ENCODE measurements at regions not wholly inside any gene's neighbourhood (a gene's known extent, or its start where the extent isn't known, plus 50 kb on each side); places are given as distances from the start of the nearest gene placed in this dataset.

- Histone ChIP-seq H3K9me3 (no peaks in the 10 kb centered on the region), H3K36me3 (no peaks in the 10 kb centered on the region), H3K27me3 (no peaks in the 10 kb centered on the region), H3K27ac (no peak overlapping the region), H3K4me3 (replicated peaks in 1 of 3) (no peak overlapping the region), H3K4me1 (no peaks in the 10 kb centered on the region)
- no peak for DNase-seq
- intact Hi-C loops (cut with DNase I) = no loop called here
- TF ChIP-seq POLR2A (IDR thresholded peaks at IDR 0.05) (no peak), CTCF (IDR thresholded peaks at IDR 0.05) (no peak)
- 40 to 62% methylated on average over 2 of the region's 2 CpGs for WGBS, 2 donors
Observed at GRCh38 chr5:23612701-23613100, 105.3 kb downstream of the PRDM9 start.

DNA sequence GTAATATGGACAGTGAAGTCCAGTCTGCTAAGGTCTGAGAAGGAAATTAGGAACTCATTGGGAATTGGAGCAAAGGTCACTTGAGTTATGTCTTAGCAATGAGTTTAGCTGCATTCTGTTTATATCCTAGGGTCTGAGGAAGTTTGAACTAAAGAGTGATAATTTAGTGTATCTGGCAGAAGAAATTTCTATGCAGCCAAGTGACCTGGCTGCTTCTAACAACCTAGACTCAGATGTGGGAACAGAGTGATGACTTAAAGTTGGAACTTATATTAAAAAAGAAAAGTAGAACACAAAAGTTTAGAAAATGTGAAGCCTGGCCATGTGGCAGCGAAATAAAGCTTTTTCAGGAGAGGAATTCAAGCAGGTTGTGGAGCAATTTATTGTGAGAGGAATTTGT lies 106.2 kb downstream of the PRDM9 start:
- Histone ChIP-seq H3K9me3 (no peaks in the 10 kb centered on the region), H3K27ac (no peak overlapping the region), H3K27me3 (no peaks in the 10 kb centered on the region), H3K4me3 (replicated peaks in 1 of 3) (no peak overlapping the region), H3K36me3 (no peaks in the 10 kb centered on the region), H3K4me1 (no peaks in the 10 kb centered on the region)
- WGBS, 2 donors = 67 to 75% methylated on average over 1 of the region's 1 CpG
- no peak for TF ChIP-seq POLR2A (IDR thresholded peaks at IDR 0.05)
- TF ChIP-seq CTCF (IDR thresholded peaks at IDR 0.05) = no peak
- intact Hi-C loops (cut with DNase I) = no loop called here
- no peak for DNase-seq

DNA sequence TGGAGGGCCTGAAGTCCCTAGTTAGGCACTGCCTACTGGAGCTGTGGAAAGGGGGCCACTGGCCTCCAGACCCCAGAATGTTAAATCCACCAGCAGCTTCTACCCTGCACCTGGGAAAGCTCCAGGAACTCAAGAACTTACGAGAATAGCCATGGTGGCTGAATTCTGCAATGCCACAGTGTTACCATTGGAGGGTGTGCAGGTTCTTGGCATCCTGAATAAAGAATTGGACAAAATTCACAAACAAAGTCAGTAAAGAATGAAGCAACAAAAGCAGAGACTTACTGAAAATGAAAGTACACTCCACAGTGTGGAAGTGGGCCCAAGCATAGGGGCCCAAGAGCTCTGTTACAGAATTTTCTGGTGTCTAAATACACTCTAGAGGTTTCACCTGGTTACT lies 107.0 kb downstream of the PRDM9 start:
- no peak for DNase-seq
- 70 to 92% methylated on average over 1 of the region's 1 CpG for WGBS, 2 donors
- Histone ChIP-seq H3K27me3 (no peaks in the 10 kb centered on the region), H3K4me1 (no peaks in the 10 kb centered on the region), H3K36me3 (no peaks in the 10 kb centered on the region), H3K9me3 (no peaks in the 10 kb centered on the region), H3K4me3 (replicated peaks in 1 of 3) (no peak overlapping the region), H3K27ac (no peak overlapping the region)
- no peak for TF ChIP-seq CTCF (IDR thresholded peaks at IDR 0.05)
- TF ChIP-seq POLR2A (IDR thresholded peaks at IDR 0.05) = no peak
- intact Hi-C loops (cut with DNase I) = no loop called here

GRCh38 chr5:23626961-23627360 lies 119.6 kb downstream of the PRDM9 start:
- TF ChIP-seq POLR2A (IDR thresholded peaks at IDR 0.05) = no peak
- 70 to 75% methylated on average over 4 of the region's 4 CpGs for whole genome bisulfite sequencing, 2 donors

DNA sequence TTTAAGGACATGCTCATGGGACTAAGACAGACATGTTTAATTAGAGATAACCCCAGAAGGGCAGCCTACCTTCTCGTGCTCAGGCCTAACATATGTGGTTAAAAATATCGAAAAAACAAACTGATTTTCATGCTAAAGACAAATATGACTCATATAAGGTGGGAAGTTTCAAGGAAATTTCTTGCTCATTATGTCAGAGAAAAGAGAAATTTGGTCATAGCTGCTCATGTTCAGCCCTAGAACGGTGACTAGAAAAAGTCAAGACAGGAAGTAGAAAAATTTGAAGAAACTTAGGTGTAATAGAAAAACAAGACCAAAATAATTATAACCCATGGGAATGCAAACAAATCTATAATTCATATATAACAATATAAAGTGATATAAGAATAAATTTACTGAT lies 120.6 kb downstream of the PRDM9 start:
- intact Hi-C loops (cut with DNase I) = no loop called here

More at GRCh38 chr5:23626961-23627360, 119.6 kb downstream of the PRDM9 start:
- no peaks in the 10 kb centered on the region for H3K36me3 ChIP-seq
- H3K27me3 ChIP-seq = no peaks in the 10 kb centered on the region
- H3K9me3 ChIP-seq = no peaks in the 10 kb centered on the region
- intact Hi-C loops (cut with DNase I) = no loop called here
- no peak overlapping the region for H3K27ac ChIP-seq
- no peaks in the 10 kb centered on the region for H3K4me1 ChIP-seq
- H3K4me3 ChIP-seq (replicated peaks in 1 of 3) = no peak overlapping the region
- DNase-seq = no peak

More for the DNA sequence above, 120.6 kb downstream of the PRDM9 start:
- Histone ChIP-seq H3K9me3 (no peaks in the 10 kb centered on the region), H3K4me3 (replicated peaks in 1 of 3) (no peak overlapping the region), H3K4me1 (no peaks in the 10 kb centered on the region), H3K27me3 (no peaks in the 10 kb centered on the region), H3K36me3 (no peaks in the 10 kb centered on the region), H3K27ac (no peak overlapping the region)
- TF ChIP-seq POLR2A (IDR thresholded peaks at IDR 0.05) (no peak), CTCF (IDR thresholded peaks at IDR 0.05) (no peak)
- DNase-seq = no peak
- 74 to 81% methylated on average over 3 of the region's 3 CpGs for WGBS, 2 donors
